GM18520 (cell line): ENCODE measurements at regions not wholly inside any gene's neighbourhood (a gene's known extent, or its start where the extent isn't known, plus 50 kb on each side); places are given as distances from the start of the nearest gene placed in this dataset.
"Not testable (repeated sequence)": the region's sequence is repeated elsewhere in the genome, so short reads cannot be mapped to it uniquely, and the experiment has no call there.

ENCODE experiments used
- ATAC-seq: cut with Tn5 transposase; IDR thresholded peaks from one replicate; pipeline ENCODE4 v1.9.1; 2021; ENCODE audit not compliant: unreplicated experiment

- no peak for ATAC-seq
Observed at GRCh38 chr3:157858821-157859220, 247.4 kb downstream of the SHOX2 start.

GRCh38 chr3:157857440-157857839 lies 248.8 kb downstream of the SHOX2 start:
- ATAC-seq = no peak

- ATAC-seq = no peak
Observed at GRCh38 chr3:157856078-157856939, 249.9 kb downstream of the SHOX2 start.

- not testable (repeated sequence) for ATAC-seq
Observed at GRCh38 chr3:157845839-157846238, 260.4 kb downstream of the SHOX2 start.

DNA sequence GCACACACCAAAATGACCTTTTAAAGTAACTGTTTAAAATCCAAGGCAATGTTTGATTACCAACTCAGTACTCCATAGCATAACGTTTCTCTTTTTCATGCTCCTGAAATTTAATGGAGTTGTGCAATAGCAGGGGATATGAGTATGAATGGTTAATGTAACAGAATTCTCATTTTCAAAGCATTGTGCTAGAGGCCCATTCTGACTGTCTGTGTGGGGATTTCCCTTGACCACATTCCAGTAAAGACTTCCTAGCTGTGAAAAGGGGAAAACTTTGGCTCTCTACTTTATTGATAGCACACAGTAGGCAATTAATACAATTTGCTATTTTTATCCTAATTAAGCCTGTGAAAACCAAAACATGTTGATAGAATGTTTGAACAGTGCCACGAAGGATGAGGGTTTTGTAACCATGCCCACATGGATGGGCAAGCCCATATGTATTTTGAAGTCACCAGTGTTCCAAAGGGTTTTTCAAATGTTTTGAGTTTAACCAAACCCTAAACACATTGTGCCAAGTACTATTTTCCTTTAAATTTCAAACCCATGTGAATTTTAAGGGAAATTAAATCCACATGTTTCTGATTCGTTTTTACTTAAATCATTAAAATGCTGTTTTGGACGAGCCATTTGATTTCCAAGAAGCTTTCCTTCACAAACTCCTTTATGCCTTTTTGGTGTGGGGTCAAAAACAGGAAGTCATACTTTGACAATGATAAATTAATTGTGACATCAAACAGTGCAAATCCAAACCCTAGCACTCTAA lies 261.2 kb downstream of the SHOX2 start:
- ATAC-seq = no peak

DNA sequence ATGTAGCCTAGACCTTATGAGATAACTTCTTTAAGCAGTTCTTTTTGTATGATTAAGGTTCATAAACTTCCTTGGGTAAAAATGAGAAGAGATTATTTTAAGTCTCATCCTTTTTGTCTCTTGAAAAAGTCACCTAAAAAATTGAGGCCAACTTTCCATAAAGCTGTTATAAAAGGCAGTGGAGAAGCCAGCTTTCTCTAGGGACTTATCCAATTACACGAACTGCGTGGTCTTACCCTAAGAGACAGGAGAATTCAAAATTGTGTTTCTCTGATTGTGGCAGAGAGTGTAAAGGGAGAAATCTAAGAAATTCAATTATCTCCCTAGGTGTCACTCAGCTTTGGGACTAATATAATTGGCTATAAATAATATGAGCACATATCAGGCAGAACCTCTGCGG lies 262.0 kb downstream of the SHOX2 start:
- ATAC-seq = no peak

GRCh38 chr3:157841029-157841428 lies 265.2 kb downstream of the SHOX2 start:
- ATAC-seq = no peak

DNA sequence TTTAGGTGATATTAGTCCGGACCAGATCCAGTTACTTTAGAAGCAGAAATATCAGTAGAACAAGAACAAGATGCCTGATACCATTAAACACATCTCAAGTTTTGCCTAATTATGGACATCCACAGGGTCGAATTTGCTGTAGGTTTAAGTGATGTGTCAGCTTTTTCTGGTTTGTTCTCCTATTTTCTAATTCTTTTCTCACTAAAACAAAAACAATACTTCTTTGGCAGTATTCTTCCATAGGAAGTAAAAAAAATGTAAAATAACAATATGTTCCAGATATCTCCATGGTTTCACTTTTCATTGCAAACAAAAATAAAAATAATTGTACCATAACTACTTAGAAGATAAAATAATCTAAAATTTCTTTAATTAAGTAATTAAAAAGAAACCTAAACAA lies 265.7 kb downstream of the SHOX2 start:
- no peak for ATAC-seq

- ATAC-seq = no peak
Observed at GRCh38 chr3:157838457-157838856, 267.8 kb downstream of the SHOX2 start.

GRCh38 chr3:157837336-157837735 lies 268.9 kb downstream of the SHOX2 start:
- no peak for ATAC-seq

- ATAC-seq = no peak
Observed at GRCh38 chr3:157836022-157836421, 270.2 kb downstream of the SHOX2 start.

GRCh38 chr3:157832588-157832987 lies 273.6 kb downstream of the SHOX2 start:
- no peak for ATAC-seq

DNA sequence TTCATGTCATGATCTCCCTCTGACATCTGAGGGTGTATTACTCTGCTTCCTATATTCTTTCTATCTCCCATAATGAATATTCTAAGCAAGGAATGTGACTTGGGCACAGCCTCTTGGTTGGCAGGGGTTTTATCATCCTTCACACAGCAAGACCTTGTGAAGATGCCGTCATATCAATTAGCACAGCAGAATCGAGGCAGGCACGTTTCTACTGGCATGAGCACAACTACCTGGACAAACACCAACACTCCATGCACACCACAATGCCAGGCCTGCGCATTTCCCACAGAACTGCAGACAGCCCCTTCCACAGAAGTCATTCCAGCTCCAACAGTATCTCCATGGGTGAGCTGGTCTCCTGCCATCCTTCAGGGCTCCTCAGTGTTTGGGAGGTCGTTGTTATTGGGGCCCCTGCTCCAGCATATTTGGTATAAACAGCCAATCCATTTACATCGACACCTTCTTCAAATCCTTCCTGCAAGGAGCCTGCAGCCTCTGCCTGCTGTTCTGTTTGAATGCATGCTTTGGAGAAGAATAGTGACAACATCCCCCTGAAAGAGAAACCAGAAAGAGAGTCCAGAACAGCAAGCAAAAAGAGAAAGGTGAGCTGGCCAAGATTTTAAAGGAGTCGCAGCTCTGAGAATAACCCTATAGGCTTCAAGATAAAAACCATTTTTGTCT lies 275.5 kb downstream of the SHOX2 start:
- ATAC-seq = no peak

GRCh38 chr3:157829786-157830185 lies 276.4 kb downstream of the SHOX2 start:
- no peak for ATAC-seq

- ATAC-seq = no peak
Observed at GRCh38 chr3:157824281-157824680, 281.9 kb downstream of the SHOX2 start.

GRCh38 chr3:157823050-157823449 lies 283.2 kb downstream of the SHOX2 start:
- no peak for ATAC-seq

DNA sequence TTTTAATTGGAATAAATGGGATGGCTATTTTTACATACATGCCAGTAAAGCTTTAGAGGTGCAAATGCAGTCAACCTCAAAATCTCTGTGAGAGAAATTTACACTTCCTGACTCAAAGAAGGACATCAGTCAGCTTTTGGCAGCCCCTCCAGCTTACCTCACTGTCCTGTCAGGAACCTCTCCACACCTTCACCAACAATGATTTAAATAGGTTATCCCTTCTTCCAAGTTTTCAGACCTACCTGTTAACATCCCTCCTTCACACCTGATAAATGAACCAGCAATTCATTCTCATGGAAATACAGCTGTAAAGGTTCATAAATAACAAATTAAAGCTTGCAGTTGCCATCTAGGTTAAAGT lies 286.1 kb downstream of the SHOX2 start:
- no peak for ATAC-seq

DNA sequence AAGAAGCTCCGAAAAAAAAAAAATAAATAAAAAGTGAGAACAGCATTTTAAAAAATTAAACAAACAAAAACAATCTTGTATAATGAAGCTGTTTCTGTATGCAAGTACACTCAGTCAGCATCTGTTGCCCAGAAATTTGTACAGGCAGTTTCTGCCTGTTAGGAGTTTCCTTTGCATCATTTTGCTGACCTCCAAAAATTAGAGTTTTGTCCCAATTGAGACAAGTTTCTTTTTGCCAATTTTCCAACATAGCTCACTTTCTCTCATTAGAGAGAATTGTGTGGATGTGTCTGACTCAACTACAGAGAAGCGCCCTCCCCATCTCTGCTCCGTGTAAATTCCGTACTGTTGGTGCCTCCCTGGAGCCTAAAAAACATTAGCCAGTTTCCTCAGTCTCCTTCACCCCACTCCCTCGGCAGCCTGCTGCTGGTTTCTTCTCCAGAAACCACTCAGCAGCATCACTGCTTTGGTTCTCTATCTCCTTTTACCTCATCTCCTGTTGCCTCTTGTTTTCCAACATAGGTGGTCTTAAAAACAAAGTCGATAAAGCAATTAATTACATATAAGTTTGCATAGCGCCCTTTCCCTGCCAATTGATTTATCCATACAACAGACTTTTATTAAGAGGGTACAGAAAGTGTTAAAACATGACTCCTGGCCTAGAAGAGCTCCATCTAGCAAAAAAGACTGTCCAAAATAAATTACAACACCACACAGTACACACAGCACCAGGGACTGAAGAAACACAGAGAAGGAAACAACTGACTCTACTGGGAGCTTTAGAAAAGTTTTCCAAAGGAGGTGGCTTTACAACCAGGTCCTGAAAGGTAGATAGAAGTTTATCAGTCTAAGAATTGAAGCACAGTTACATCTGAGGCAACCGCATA lies 286.7 kb downstream of the SHOX2 start:
- ATAC-seq = no peak

DNA sequence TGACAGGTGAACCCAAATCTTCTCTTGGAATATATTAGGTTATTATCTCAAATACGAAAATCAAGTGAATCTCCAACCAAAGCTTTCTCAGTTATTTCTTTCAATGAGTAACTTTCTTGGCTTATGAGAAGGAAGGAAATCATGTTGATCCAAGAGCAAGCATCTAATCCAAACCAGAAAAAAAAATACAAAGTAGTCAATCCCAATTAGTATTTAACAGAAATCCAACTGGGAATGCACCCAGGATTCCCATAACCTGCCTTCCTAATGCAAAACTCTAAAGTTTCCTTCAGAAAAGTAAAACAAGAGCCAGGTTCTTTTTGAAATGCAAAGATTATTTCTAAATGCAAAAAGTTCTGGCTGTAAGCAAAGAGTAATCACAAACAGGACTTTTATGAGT lies 289.3 kb downstream of the SHOX2 start:
- no peak for ATAC-seq

DNA sequence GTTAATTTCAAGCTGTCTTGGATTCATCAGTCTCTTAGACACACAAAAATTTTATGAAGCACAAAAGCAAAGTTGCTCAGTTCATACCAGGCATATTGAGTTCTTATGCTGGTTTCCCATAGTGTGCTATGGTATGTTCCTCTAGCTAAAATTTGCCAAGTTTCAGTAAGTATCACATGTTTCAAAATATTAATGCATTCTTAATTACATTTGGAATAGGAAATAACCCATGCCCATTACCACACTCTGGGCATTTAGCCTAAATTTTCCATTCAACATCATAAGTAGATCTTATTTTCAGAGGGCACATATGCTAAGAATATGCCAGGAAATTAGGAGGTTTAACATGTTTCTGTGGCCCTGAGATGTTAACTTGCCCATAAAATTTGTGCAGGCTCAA lies 289.9 kb downstream of the SHOX2 start:
- no peak for ATAC-seq

- no peak for ATAC-seq
Observed at GRCh38 chr3:157815739-157816138, 290.5 kb downstream of the SHOX2 start.
